Fibroblast of mammary gland (primary cell): ENCODE measurements at regions not wholly inside any gene's neighbourhood (a gene's known extent, or its start where the extent isn't known, plus 50 kb on each side); places are given as distances from the start of the nearest gene placed in this dataset.

Experiments used
- DNase-seq: peaks from one replicate; pipeline ENCODE4 v3.0.0-alpha.2; 2010; ENCODE audit warnings: low read depth
- H3K4me3 ChIP-seq: 2 replicates; pipeline ENCODE4 v1.5.1; 2011; ENCODE audit warnings: low read depth, mild to moderate bottlenecking, low read length, moderate library complexity; ENCODE audit not compliant: control insufficient read depth
- TF ChIP-seq, protein P1 (sequence below): conservative IDR thresholded peaks from 2 replicates; pipeline ENCODE4 v1.5.1; 2011; ENCODE audit warnings: low read depth, low read length, inconsistent platforms; ENCODE audit not compliant: control insufficient read depth, insufficient read depth

DNA sequence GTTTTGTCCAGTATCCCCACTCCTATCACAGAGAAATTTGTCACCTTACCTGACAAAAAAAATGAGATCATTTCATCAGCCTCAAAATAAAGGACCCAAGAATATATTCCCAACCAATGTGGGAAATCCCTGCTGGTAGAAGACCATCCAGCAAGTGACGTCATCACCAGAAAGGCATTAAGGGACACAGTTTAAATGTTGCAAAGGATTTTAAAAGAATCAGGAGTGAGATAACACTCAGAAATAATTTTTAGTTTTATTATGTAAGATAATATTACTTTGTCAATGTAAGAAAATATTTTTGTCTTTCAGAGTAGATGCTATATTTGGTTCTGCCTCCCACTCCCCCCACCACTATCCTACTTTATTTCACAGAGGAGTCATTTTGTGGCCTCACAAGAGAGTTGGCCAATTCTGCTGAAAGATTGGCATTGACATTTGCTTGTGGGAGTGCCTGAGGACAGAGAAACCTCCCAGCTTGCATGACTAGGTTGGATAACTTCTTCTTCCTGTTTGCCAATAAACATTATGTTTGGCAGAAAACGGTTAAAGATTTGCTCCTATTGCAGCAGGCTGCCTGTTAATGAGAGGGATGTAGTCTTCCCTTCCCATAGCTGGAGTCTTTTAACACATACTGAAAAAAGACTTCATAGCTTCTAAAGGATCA lies 288.6 kb upstream of the DAB2 start:
- TF ChIP-seq, protein P1, sequence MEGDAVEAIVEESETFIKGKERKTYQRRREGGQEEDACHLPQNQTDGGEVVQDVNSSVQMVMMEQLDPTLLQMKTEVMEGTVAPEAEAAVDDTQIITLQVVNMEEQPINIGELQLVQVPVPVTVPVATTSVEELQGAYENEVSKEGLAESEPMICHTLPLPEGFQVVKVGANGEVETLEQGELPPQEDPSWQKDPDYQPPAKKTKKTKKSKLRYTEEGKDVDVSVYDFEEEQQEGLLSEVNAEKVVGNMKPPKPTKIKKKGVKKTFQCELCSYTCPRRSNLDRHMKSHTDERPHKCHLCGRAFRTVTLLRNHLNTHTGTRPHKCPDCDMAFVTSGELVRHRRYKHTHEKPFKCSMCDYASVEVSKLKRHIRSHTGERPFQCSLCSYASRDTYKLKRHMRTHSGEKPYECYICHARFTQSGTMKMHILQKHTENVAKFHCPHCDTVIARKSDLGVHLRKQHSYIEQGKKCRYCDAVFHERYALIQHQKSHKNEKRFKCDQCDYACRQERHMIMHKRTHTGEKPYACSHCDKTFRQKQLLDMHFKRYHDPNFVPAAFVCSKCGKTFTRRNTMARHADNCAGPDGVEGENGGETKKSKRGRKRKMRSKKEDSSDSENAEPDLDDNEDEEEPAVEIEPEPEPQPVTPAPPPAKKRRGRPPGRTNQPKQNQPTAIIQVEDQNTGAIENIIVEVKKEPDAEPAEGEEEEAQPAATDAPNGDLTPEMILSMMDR: no peak
- peak; percentile 56 for DNase-seq
- no peak overlapping the region for H3K4me3 ChIP-seq

DNA sequence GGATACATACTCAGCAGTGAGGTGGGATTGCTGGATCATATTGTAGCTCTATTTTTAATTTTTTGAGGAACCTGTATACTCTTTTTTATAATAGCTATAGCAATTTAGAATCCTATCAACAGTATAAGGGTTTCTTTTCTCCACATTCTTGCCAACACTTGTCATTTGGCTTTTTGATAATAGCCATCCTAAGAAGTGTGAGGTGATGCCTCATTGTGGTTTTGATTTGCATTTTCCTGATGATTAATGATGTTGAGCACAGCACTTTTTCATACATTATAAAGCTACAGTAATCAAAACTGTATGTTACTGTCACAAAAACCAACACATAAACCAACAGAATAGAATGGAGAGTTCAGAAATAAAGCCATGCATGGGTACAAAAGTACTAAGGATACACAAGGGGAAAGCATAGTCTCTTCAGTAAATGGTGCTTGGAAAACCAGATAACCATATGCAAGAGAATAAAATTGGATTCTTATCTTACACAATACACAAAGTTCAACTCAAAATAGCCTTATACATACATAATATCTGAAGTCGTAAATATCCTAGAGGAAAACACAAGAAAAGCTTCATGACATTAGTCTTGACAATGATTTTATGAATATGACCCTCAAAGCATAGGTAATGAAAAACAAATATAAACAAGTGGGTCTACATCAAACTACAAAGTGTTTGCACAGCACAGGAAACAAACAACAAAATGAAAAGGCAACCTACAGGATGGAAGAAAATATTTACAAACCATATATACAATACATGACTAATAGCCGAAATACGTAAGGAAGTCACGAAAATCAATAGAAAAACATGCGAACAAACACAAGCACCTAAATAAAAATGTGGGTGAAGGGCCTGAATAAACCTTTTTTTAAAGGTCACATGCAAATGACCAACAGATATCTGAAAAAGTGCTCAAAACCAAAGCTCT lies 287.8 kb upstream of the DAB2 start:
- DNase-seq: no peak
- H3K4me3 ChIP-seq: no peak overlapping the region
- TF ChIP-seq, protein P1: no peak

DNA sequence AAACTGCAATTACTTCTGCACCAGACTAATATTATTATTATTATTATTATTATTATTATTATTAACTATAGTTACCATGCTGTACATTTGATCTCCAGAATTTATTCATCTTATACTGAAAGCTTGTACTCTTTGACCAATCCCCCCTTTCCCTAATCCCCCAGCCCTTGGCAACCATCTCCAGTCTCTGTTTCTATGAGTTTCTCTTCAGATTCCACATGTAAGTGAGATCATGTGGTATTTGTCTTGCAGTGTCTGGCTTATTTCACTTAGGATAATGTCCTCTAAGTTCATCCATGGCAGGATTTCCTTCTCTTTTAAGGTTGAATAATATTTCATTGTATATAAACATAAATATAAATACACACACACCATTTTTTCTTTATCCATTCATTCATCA lies 287.0 kb upstream of the DAB2 start:
- no peak for DNase-seq
- TF ChIP-seq, protein P1: no peak
- no peak overlapping the region for H3K4me3 ChIP-seq

DNA sequence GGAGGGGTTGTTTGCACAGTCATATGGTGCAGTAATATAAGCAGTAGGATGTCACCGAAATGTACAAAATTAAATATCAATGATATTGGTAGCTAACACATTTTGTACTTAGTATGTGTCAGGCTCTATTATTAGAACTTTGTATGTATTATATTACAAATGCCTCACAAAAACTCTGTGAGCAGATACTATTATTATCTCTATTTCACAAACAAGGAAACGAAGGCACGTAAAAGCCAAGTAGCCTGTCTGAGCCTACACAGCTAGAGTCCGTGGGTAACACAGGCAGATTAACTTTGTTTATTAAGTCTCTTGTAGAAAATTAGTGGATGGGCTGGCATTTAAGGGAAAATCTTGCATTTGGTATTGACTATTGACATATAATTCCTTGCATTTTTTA lies 284.3 kb upstream of the DAB2 start:
- no peak for DNase-seq
- no peak overlapping the region for H3K4me3 ChIP-seq

DNA sequence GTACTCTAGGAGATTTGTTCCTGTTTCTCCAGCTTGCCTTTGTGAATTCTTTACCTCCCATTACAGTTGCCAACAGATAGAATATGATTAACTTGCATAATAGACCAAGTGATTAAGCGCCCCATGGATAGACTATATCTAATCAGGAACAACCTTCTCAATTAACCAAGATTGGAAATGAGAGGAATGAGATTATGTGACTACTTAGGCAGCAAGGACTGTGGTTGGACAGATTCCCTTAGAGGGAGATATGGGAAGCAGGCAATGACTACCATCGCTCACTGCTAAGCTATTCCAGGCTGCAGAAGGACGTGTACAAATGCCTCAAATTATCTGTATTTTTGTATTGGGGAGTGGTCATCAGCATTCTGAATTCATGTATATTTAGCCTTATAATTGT lies 278.1 kb upstream of the DAB2 start:
- H3K4me3 ChIP-seq: no peak overlapping the region
- no peak for DNase-seq
- TF ChIP-seq, protein P1: no peak

More for the DNA sequence above, 284.3 kb upstream of the DAB2 start:
- TF ChIP-seq, protein P1: no peak

DNA sequence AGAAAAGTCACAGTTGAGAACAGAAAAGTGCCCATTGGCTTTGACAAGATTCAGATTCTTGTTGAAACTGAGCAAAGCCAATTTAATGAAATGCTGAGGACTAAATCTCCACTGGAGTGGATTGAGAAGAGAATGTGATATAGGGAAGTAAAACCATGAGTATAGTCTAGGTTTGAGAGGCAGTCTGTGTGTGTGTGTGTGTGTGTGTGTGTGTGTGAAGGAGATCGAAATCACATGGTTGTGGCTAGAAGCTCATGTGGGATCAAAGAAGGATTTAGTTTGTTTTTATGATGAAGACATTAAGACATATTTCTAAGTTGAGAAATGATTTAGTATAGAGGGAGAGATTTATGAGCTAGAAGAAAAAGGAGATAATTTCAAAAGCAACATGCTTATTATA lies 275.7 kb upstream of the DAB2 start:
- TF ChIP-seq, protein P1: no peak
- no peak overlapping the region for H3K4me3 ChIP-seq
- no peak for DNase-seq
